Ovary (tissue), 7 donors: ENCODE measurements at regions not wholly inside any gene's neighbourhood (a gene's known extent, or its start where the extent isn't known, plus 50 kb on each side); places are given as distances from the start of the nearest gene placed in this dataset.

ENCODE experiments used
- DNase-seq, 5 donors: peaks; one replicate each; pipeline ENCODE4 v3.0.0-alpha.2; 2019 to 2020
- H3K27ac ChIP-seq, 2 donors: fragments of 200-600 bp; one replicate each; pipeline versions ENCODE4 v1.5.1 to v1.8.0; 2019 to 2022
- H3K27me3 ChIP-seq: fragments of 200-600 bp; one replicate; pipeline ENCODE4 v1.8.0; 2022
- H3K36me3 ChIP-seq: fragments of 200-600 bp; sonication (generic); one replicate; pipeline ENCODE4 v1.5.1; 2019
- H3K4me1 ChIP-seq: one replicate; pipeline ENCODE4 v1.8.1; 2013; ENCODE audit warnings: mild to moderate bottlenecking, moderate library complexity; ENCODE audit not compliant: insufficient read depth
- H3K4me3 ChIP-seq: fragments of 200-600 bp; sonication (generic); one replicate; pipeline ENCODE4 v1.5.1; 2017
- H3K9me3 ChIP-seq, 2 donors: fragments of 200-600 bp in 1 of 2; sonication (generic) in 1 of 2; one replicate each; pipeline versions ENCODE4 v1.5.1 to v1.8.1; 2013 to 2019; ENCODE audit warnings: mild to moderate bottlenecking in 1 of 2, moderate library complexity in 1 of 2
- CTCF ChIP-seq, 3 donors: fragments of 450-650 bp in 2 of 3; fragments of 200-600 bp in 1 of 3; IDR thresholded peaks; one replicate each; pipeline versions ENCODE4 v1.5.1 to v1.8.0; 2016 to 2022; ENCODE audit warnings: antibody characterized with exemption in 3 of 3, mild to moderate bottlenecking in 1 of 3
- EP300 ChIP-seq: sonication (generic); formaldehyde crosslinking; IDR thresholded peaks from one replicate; pipeline ENCODE4 v1.6.1; 2017; ENCODE audit warnings: antibody characterized with exemption
- POLR2A ChIP-seq: fragments of 450-650 bp; IDR thresholded peaks from one replicate; pipeline ENCODE4 v1.6.1; 2017; ENCODE audit warnings: antibody characterized with exemption, mild to moderate bottlenecking, moderate library complexity
- WGBS, 3 donors: extraction: QIAGEN DNeasy Blood & Tissue Kit in 1 of 3; methylation state at CpG; one replicate each; pipeline versions ENCODE4 v1.1.5 to v1.1.7; 2013 to 2017; 5-methylcytosine and 5-hydroxymethylcytosine counted together
- intact Hi-C, 4 donors: fragments of 100-400 bp; cut with DNase I; formaldehyde crosslinking; loops; one replicate each; pipeline versions ENCODE4 v1.11.0 to v1.15.1; 2022 to 2023
- donor health status: DM: no; HTN: no; CAD: no; lungs with moderate emphysema.
- donor health status: DM: no; HTN: no; CAD: no.
- donor health status: Bipolar disorder and iron deficiency.
- donor health status: DM: no; HTN: no; CAD: no.
- donor health status: DM: yes; HTN: yes; CAD: no.

GRCh38 chr2:6482256-6482655, 383.5 kb downstream of the CMPK2 start:
- Histone ChIP-seq H3K4me1 (no peaks in the 10 kb centered on the region), H3K36me3 (no peaks in the 10 kb centered on the region), H3K9me3 (no peaks in the 10 kb centered on the region), H3K27ac (no peak overlapping the region), H3K4me3 (no peak overlapping the region), H3K27me3 (no peaks in the 10 kb centered on the region)
- DNase-seq: no peak
- intact Hi-C loops: no loop called here
- TF ChIP-seq POLR2A (no peak), CTCF (IDR thresholded peaks at IDR 0.05) (no peak), EP300 (no peak)
- 14 to 46% (median 19%) methylated on average over 3 to 4 of the region's 4 CpGs for WGBS, 3 donors

DNA sequence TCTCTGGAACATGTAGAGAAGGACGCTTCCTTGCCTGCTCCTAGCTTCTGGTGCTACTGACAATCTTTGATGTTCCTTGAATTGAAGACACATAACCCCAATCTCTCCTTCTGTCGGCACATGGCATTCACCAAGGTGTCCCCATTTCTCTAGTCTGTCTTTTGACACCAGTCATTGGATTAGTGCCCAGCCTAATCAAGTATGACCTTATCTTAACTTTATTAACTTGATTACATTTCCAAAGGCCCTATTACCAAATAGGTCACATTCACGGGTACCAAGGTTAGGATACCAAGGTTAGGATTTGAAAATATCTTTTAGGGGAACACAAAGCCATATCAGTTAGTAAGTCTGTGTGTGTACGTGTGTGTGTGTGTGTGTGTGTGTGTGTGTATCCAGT, 377.9 kb downstream of the CMPK2 start:
- no peak for DNase-seq
- Histone ChIP-seq H3K4me1 (no peaks in the 10 kb centered on the region), H3K4me3 (no peak overlapping the region), H3K27ac (no peak overlapping the region), H3K27me3 (no peaks in the 10 kb centered on the region), H3K9me3 (no peaks in the 10 kb centered on the region), H3K36me3 (no peaks in the 10 kb centered on the region)
- intact Hi-C loops: no loop called here
- no peak for TF ChIP-seq POLR2A
- no peak for TF ChIP-seq EP300
- no peak for TF ChIP-seq CTCF (IDR thresholded peaks at IDR 0.05)
- WGBS, 3 donors: 64 to 73% (median 69%) methylated on average over 4 of the region's 4 CpGs

DNA sequence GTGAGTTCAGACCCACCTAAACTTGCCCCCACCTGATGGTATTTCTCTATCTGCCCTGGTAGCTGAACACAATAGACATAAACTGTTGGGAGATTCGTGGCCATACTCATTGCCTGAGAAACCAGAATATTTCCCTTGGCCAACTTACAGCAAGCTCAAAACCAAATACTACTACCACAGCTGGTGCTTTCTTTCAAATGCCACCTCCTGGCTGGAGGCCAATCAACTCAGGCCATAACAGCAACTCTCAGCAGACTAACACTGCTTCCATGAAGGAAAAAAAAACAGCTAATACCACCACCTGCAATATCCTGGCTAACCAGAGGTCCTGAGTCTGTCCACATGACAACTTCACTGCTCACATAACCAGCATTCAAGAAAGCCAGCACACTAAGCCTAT, 373.1 kb downstream of the CMPK2 start:
- Histone ChIP-seq H3K27ac (no peak overlapping the region), H3K4me1 (no peaks in the 10 kb centered on the region), H3K36me3 (no peaks in the 10 kb centered on the region), H3K27me3 (no peaks in the 10 kb centered on the region), H3K4me3 (no peak overlapping the region), H3K9me3 (no peaks in the 10 kb centered on the region)
- 56 to 70% (median 62%) methylated on average over 1 of the region's 1 CpG for WGBS, 3 donors
- intact Hi-C loops: no loop called here
- DNase-seq: no peak
- no peak for TF ChIP-seq POLR2A
- no peak for TF ChIP-seq CTCF (IDR thresholded peaks at IDR 0.05)
- no peak for TF ChIP-seq EP300

GRCh38 chr2:6493266-6493665, 372.4 kb downstream of the CMPK2 start:
- H3K4me3 ChIP-seq: no peak overlapping the region
- no peaks in the 10 kb centered on the region for H3K27me3 ChIP-seq
- TF ChIP-seq EP300 (no peak), POLR2A (no peak), CTCF (IDR thresholded peaks at IDR 0.05) (no peak)
- H3K9me3 ChIP-seq: no peaks in the 10 kb centered on the region
- H3K27ac ChIP-seq: no peak overlapping the region
- H3K4me1 ChIP-seq: no peaks in the 10 kb centered on the region
- H3K36me3 ChIP-seq: no peaks in the 10 kb centered on the region
- intact Hi-C loops: no loop called here
- no peak for DNase-seq
- 66 to 73% (median 67%) methylated on average over 4 of the region's 4 CpGs for WGBS, 3 donors

- TF ChIP-seq POLR2A: no peak
- no peak for TF ChIP-seq EP300
- no peak for TF ChIP-seq CTCF (IDR thresholded peaks at IDR 0.05)
- DNase-seq: no peak
- no peaks in the 10 kb centered on the region for H3K9me3 ChIP-seq
- no peaks in the 10 kb centered on the region for H3K27me3 ChIP-seq
- H3K27ac ChIP-seq: no peak overlapping the region
- intact Hi-C loops: no loop called here
- 79 to 82% (median 80%) methylated on average over 1 of the region's 1 CpG for WGBS, 3 donors
- no peak overlapping the region for H3K4me3 ChIP-seq
- H3K4me1 ChIP-seq: no peaks in the 10 kb centered on the region
- H3K36me3 ChIP-seq: no peaks in the 10 kb centered on the region
These were observed 372.0 kb downstream of the CMPK2 start for GRCh38 chr2:6493669-6494068.
